NCI-H345 (cell line): ENCODE measurements at regions not wholly inside any gene's neighbourhood (a gene's known extent, or its start where the extent isn't known, plus 50 kb on each side); places are given as distances from the start of the nearest gene placed in this dataset.

Experiments used
- DNase-seq: peaks from one replicate; lab custom pipeline; 2025; lab: John Stamatoyannopoulos, UW

DNA sequence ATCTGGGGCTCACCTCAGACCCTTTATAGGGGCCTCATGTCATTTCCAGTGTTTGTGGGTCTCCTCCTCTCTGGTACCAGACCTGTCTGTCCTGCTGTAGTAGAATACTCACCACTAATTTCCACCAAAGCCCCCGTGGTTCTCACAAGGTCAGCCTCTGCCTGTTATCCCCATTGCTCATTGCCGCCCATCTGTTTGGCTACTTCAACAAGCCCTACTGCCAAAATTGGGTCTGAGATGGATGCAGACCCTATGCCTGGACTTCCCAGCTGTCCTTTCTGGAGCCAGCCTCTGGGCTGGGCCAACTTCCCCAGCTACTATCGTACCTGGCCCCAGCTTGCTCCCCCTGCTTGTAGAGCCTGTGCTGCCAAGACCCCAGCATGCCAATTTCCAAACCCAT lies 152.1 kb upstream of the ISX start:
- DNase-seq: no peak

DNA sequence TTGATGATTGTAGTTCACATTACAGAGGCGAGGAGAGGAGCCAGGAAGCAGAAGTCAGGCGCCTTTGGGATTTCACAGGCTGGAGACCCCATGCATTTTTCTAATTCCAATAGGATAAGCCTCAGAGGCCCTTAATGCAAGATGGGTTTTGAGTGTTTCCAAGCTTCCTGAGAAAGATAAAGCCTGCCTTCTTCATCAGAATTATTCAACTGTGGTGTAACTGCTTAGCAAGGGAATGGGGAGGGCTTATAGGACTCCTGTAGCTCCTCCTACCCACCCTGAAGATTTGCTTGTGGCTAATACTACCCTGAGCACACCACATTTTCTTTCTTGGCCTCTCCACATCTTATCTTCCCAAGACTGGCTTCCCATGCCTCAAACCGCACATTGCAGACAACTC lies 151.1 kb upstream of the ISX start:
- DNase-seq: no peak

GRCh38 chr22:34917239-34917638 lies 148.7 kb upstream of the ISX start:
- DNase-seq: no peak

- DNase-seq: no peak
Observed at GRCh38 chr22:34931026-34931425, 134.9 kb upstream of the ISX start.

- no peak for DNase-seq
Observed at GRCh38 chr22:34934261-34934660, 131.7 kb upstream of the ISX start.

DNA sequence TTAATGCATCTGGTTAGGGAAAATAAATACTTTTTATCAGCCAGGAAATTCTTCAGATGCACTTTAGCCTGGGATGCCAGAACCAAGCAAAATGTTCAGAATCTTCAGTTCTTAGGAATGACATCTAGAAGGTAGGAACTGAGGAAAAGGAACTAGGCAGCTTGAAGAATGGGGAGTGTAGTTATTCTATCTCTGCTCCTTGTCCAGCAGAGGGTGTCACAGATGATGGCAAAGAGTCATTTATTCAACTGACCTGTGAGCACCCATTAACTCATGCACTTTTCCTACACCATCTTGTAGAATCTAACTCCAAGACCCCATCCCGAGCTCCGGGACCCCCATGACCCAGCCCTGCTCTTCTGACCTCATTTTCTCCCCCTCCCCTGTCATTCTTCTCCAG lies 122.1 kb upstream of the ISX start:
- no peak for DNase-seq

- no peak for DNase-seq
Observed at GRCh38 chr22:34946339-34946985, 119.5 kb upstream of the ISX start.

DNA sequence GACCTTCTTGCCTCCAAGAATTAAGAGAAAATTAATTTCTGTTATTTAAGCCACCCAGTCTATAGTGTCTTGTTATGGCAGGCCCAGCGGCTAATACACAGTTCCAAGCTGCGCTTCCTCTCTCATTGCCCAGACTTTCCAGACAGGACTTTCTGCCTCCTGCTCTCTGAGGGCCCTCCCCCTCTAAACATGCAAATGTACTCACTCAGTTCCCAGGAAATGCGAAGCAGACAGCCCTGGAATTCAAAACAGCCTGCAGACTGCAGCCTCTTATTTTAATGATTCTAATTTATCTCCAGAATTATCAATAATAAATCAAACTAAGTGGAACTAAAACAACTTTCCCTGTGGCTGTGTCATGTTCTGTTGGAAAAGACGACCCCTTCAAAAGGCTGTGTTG lies 115.5 kb upstream of the ISX start:
- DNase-seq: no peak

- no peak for DNase-seq
Observed at GRCh38 chr22:34951212-34951611, 114.7 kb upstream of the ISX start.

- no peak for DNase-seq
Observed at GRCh38 chr22:34960005-34960404, 106.0 kb upstream of the ISX start.

- no peak for DNase-seq
Observed at GRCh38 chr22:34966980-34967565, 98.9 kb upstream of the ISX start.

DNA sequence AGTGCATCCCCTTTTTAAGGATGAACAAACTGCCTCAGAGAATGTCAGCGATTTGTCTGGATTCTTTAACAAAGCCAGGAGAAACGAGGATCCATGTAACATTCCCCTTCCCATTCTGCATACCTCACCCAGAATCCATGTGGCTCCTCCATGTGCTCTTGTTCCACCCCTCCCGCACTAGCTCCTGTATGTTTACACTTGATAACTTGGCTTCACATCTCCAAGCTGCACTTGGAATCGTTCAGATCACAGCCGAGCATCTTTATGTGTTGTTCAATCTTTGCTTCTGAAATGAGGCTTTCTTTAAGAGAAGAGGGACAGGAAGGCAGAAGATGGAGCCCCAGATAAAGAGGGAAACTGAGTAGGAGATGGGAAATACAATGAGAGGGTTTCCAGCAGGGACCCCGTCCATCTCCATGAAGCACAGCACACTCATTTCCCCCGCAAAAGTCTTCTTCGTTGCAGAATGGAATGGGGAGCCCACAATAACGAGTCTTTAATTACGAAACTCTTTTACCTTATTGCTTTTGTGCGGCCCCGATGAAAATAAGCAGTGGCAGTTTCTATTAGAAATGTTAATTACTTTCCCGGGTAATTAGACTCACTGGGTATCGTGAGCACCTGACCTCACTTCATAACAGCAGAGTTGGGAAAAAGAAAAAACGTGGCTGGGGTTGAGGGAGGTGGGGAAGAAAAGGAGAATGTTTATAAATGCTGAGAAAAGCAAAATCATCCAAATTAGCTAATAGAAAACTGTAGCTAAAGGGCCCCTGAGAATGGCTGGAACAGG lies 96.8 kb upstream of the ISX start:
- no peak for DNase-seq

DNA sequence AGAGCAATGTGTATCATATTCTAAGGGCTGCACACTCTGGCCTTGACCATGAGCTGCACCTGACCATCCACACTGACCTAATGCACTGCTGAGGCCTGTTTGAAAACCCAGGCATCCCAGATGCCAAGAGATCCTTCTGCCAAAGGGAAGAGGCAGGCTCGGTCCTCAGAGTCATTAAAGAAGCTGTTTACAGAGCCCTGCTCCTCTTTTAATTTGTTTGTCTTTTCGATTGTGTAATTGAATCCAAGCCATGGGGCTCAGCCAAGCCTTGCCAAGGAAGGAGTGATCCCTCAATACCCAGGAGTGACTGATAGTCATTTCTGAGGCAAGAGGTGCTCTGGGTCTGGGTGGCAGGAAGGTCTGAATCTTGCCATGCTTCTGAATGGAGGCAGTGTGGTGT lies 94.5 kb upstream of the ISX start:
- no peak for DNase-seq

DNA sequence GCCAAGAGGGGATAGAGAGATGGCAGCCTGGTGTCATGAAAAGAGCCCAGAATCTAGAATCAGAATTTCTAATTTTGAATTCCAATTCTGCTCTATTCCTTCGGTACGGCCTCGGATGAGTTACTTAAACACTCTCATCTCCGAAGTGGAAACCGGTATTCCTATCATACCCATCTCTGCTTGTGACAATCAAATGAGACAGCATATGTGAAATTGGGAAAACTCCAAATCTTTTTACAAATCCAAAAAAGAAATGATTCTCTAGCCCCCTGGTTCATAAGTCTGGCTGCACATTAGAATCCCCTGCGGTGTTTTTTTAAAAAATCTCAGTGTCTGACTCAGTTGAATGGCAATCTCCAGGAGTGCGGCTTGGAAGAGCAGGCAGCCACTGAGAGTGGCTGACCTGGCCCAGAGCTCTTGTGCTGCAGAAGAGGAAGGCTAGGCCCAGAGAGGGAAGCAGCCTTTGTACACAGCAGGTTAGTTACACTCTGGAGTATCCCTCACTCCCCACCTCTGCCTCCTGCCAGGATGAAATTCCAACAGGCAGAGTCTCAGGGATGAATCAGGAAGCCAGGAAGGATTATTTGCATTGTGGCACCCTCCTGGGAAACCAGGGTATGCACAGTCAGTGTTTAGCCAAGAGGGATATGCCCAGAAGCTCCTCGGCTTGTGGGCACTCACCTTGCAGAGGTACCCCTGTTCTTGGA lies 93.6 kb upstream of the ISX start:
- DNase-seq: no peak

GRCh38 chr22:34973016-34973415 lies 92.9 kb upstream of the ISX start:
- no peak for DNase-seq

GRCh38 chr22:34973926-34974325 lies 92.0 kb upstream of the ISX start:
- DNase-seq: no peak

DNA sequence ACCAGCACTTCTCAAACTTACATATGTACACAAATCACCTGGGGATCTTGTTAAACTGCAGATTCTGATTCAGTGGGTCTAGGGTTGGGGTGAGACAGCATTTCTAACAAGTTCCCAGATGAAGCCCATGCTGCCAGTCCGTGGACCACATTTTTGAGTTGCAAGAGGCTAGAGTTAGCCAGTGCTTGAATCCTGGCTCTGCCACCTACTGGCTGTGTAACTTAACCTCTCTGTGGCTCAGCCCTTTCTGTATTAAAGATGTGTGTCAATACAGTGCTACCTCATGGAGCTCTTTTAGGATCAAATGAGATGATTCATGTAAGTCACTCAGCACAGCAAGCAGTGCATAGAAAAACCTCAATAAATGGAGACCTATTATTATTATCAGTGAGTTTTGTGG lies 90.2 kb upstream of the ISX start:
- DNase-seq: no peak

GRCh38 chr22:34976474-34976873 lies 89.5 kb upstream of the ISX start:
- DNase-seq: no peak

DNA sequence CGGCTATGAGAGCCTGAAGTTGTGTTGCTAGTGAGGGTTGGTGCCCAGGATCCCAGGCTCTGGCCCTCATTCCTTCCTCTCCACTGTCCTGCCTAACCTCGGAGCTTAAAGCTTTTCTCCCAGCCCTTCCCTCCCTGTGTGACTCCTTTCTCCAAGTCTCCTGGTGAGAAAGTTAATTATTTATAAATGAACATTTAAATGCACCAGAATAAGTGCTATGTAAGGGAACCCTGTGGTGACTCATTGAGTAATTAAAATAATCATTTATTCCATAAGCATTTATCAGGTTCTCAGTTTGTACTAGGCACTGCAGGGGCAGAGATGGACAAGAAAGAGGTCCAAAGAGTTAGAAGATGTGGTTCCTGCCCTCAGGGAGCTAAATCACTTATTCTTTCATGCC lies 89.1 kb upstream of the ISX start:
- no peak for DNase-seq

GRCh38 chr22:34986523-34986922 lies 79.4 kb upstream of the ISX start:
- DNase-seq: no peak

- no peak for DNase-seq
Observed at GRCh38 chr22:34992672-34993071, 73.3 kb upstream of the ISX start.

GRCh38 chr22:34993548-34993947 lies 72.4 kb upstream of the ISX start:
- no peak for DNase-seq
